HepG2 (cell line): ENCODE measurements at regions not wholly inside any gene's neighbourhood (a gene's known extent, or its start where the extent isn't known, plus 50 kb on each side); places are given as distances from the start of the nearest gene placed in this dataset.

Experiments used
- ATAC-seq: fragments of 200-7000 bp; cut with Tn5 transposase; 3 replicates; pipeline ENCODE4 v1.9.1; 2020; ENCODE audit warnings: mild to moderate bottlenecking, moderate library complexity
- BruUV-seq: library from RNA; stranded (reverse); fragments of 400-500 nt; replicated peaks from 2 replicates; lab custom pipeline; 2021; lab: Mats Ljungman, UMichigan
- CTCF ChIA-PET: fragments of 300-600 bp; formaldehyde crosslinking; extraction: SDS; loops from one replicate; lab custom pipeline; 2021; ENCODE audit warnings: low total read pairs, inconsistent platforms, low intra/inter-chr PET ratio; lab: Yijun Ruan, JAX
- POLR2A ChIA-PET: fragments of 350-600 bp; sonication (Branson Sonifier 250); formaldehyde crosslinking; loops from one replicate; lab custom pipeline; 2020; ENCODE audit warnings: antibody characterized with exemption, inconsistent platforms; lab: Yijun Ruan, JAX
- DNase-seq: peaks from one replicate; pipeline ENCODE4 v3.0.0-alpha.2; 2015; ENCODE audit warnings: low spot score
- FAIRE-seq: peaks from 3 replicates; lab custom pipeline; 2011; peaks lifted over from hg19 to GRCh38; lab: Jason Lieb, UNC
- H2AFZ ChIP-seq: one replicate; pipeline ENCODE4 v1.6.1; 2011; ENCODE audit warnings: low read length, inconsistent platforms
- H3K27ac ChIP-seq: fragments of 300-600 bp; 3 replicates; pipeline ENCODE4 v1.8.0; 2011; ENCODE audit warnings: mixed run types, mild to moderate bottlenecking, mixed read lengths, low read length, inconsistent platforms; ENCODE audit not compliant: insufficient read depth; ENCODE audit errors: extremely low read length
- H3K27me3 ChIP-seq, 2 experiments: fragments of 200-600 bp in 1 of 2; 2 replicates in 1 of 2; 3 replicates in 1 of 2; pipeline versions ENCODE4 v1.6.0 to v1.8.0; 2011; ENCODE audit warnings: low read length in 2 of 2, mild to moderate bottlenecking in 2 of 2, moderate library complexity in 2 of 2, inconsistent platforms in 1 of 2; ENCODE audit not compliant: insufficient read depth in 2 of 2, control insufficient read depth in 1 of 2
- H3K36me3 ChIP-seq, 2 experiments: fragments of 200-600 bp in 1 of 2; replicated peaks in 1 of 2; 2 replicates in 1 of 2; 3 replicates in 1 of 2; pipeline versions ENCODE4 v1.5.1 to v1.8.0; 2011; ENCODE audit warnings: low read length in 2 of 2, inconsistent platforms in 1 of 2; ENCODE audit not compliant: insufficient read depth in 2 of 2, control insufficient read depth in 1 of 2
- H3K4me1 ChIP-seq: 2 replicates; pipeline ENCODE4 v1.5.1; 2012; ENCODE audit warnings: low read length, inconsistent platforms; ENCODE audit not compliant: insufficient read depth
- H3K4me2 ChIP-seq: 2 replicates; pipeline ENCODE4 v1.6.0; 2011; ENCODE audit warnings: low read depth, low read length, inconsistent platforms
- H3K4me3 ChIP-seq, 3 experiments: fragments of 200-600 bp in 1 of 3; sonication (generic), shearing (Covaris generic) in 1 of 3; replicated peaks in 1 of 3; 2 replicates each; pipeline ENCODE4 v1.5.1; 2011 to 2016; ENCODE audit warnings: low read length in 3 of 3, inconsistent platforms in 2 of 3, low read depth in 2 of 3, mild to moderate bottlenecking in 2 of 3, control low read depth in 1 of 3, mixed read lengths in 1 of 3; ENCODE audit not compliant: insufficient read depth in 1 of 3
- H3K79me2 ChIP-seq: one replicate; pipeline ENCODE4 v1.6.1; 2011; ENCODE audit warnings: low read length, inconsistent platforms; ENCODE audit not compliant: insufficient read depth
- H3K9ac ChIP-seq: 2 replicates; pipeline ENCODE4 v1.6.0; 2011; ENCODE audit warnings: mild to moderate bottlenecking, low read depth, low read length, inconsistent platforms; ENCODE audit not compliant: insufficient read depth
- H3K9me3 ChIP-seq: 2 replicates; pipeline ENCODE4 v1.5.1; 2012; ENCODE audit warnings: mild to moderate bottlenecking, low read length
- H4K20me1 ChIP-seq: 2 replicates; pipeline ENCODE4 v1.6.0; 2011; ENCODE audit warnings: inconsistent platforms, mild to moderate bottlenecking, low read length, moderate library complexity; ENCODE audit not compliant: insufficient read depth
- CREB1 ChIP-seq, 2 experiments: fragments of 450-650 bp in 1 of 2; IDR thresholded peaks; 2 replicates each; pipeline ENCODE4 v1.6.1; 2016 to 2017; ENCODE audit warnings: control low read depth in 1 of 2, mild to moderate bottlenecking in 1 of 2, missing compliant biosample characterization in 1 of 2, missing genetic modification characterization in 1 of 2
- EEA1 ChIP-seq: sonication (generic); formaldehyde crosslinking; IDR thresholded peaks from 2 replicates; pipeline ENCODE4 v1.5.1; 2020; ENCODE audit warnings: mild to moderate bottlenecking, missing genetic modification reagents, borderline replicate concordance
- FLYWCH1 ChIP-seq: sonication (generic); formaldehyde crosslinking; IDR thresholded peaks from 2 replicates; pipeline ENCODE4 v1.8.1; 2023; ENCODE audit warnings: mild to moderate bottlenecking, missing genetic modification reagents
- FOXA1 ChIP-seq, 2 experiments: fragments of 450-650 bp in 1 of 2; sonication (generic) in 1 of 2; formaldehyde crosslinking in 1 of 2; IDR thresholded peaks; 2 replicates each; pipeline versions ENCODE4 v1.4.0 to v1.6.1; 2016 to 2020; ENCODE audit warnings: missing genetic modification reagents in 1 of 2
- FOXJ3 ChIP-seq: sonication (generic); formaldehyde crosslinking; IDR thresholded peaks from 2 replicates; pipeline ENCODE4 v1.4.0; 2020; ENCODE audit warnings: missing genetic modification reagents, mild to moderate bottlenecking, borderline replicate concordance
- FOXO4 ChIP-seq: sonication (generic); formaldehyde crosslinking; conservative IDR thresholded peaks from 2 replicates; pipeline ENCODE4 v1.8.1; 2023; ENCODE audit warnings: missing genetic modification reagents
- HDAC6 ChIP-seq: fragments of 200-600 bp; sonication (generic); IDR thresholded peaks from 2 replicates; pipeline ENCODE4 v1.7.0; 2017; ENCODE audit warnings: mild to moderate bottlenecking, antibody characterized with exemption, low read length, low read depth
- NFYC ChIP-seq: IDR thresholded peaks from 2 replicates; pipeline ENCODE4 v1.6.1; 2016; ENCODE audit warnings: missing genetic modification reagents, missing compliant biosample characterization
- RFX1 ChIP-seq: fragments of 450-650 bp; IDR thresholded peaks from 2 replicates; pipeline ENCODE4 v1.6.1; 2017
- SNAI1 ChIP-seq: sonication (generic); formaldehyde crosslinking; IDR thresholded peaks from 2 replicates; pipeline ENCODE4 v1.5.0; 2020; ENCODE audit warnings: mild to moderate bottlenecking, missing genetic modification reagents, borderline replicate concordance
- ZBTB4 ChIP-seq: sonication (generic); formaldehyde crosslinking; IDR thresholded peaks from 2 replicates; pipeline ENCODE4 v1.4.0; 2020; ENCODE audit warnings: missing genetic modification reagents, mild to moderate bottlenecking, borderline replicate concordance
- ZBTB42 ChIP-seq: sonication (generic); formaldehyde crosslinking; IDR thresholded peaks from 2 replicates; pipeline ENCODE4 v1.5.0; 2020; ENCODE audit warnings: mild to moderate bottlenecking, missing genetic modification reagents
- ZNF138 ChIP-seq: sonication (generic); formaldehyde crosslinking; IDR thresholded peaks from 2 replicates; pipeline ENCODE4 v1.5.0; 2020; ENCODE audit warnings: mild to moderate bottlenecking, low read depth, missing genetic modification reagents
- ZNF496 ChIP-seq: sonication (generic); formaldehyde crosslinking; IDR thresholded peaks from 2 replicates; pipeline ENCODE4 v1.8.1; 2023; ENCODE audit warnings: mild to moderate bottlenecking, moderate library complexity, missing genetic modification reagents; ENCODE audit not compliant: insufficient replicate concordance
- ZNF766 ChIP-seq: sonication (generic); formaldehyde crosslinking; IDR thresholded peaks from 2 replicates; pipeline ENCODE4 v1.5.0; 2020; ENCODE audit warnings: missing genetic modification reagents, borderline replicate concordance
- ZNF768 ChIP-seq: sonication (generic); formaldehyde crosslinking; IDR thresholded peaks from 2 replicates; pipeline ENCODE4 v1.4.0; 2020; ENCODE audit warnings: missing genetic modification reagents
- ZNF782 ChIP-seq: sonication (generic); formaldehyde crosslinking; IDR thresholded peaks from 2 replicates; pipeline ENCODE4 v1.4.0; 2020; ENCODE audit warnings: missing genetic modification reagents, mild to moderate bottlenecking, borderline replicate concordance
- ZSCAN25 ChIP-seq: sonication (generic); formaldehyde crosslinking; IDR thresholded peaks from 2 replicates; pipeline ENCODE4 v1.8.0; 2022; ENCODE audit warnings: mild to moderate bottlenecking, missing genetic modification reagents
- WGBS: methylation state at CpG from one replicate; pipeline ENCODE4 v1.1.6; 2017; ENCODE audit warnings: low lambda C conversion rate; 5-methylcytosine and 5-hydroxymethylcytosine counted together
- in situ Hi-C: cut with HindIII; loops from 2 replicates; pipeline ENCODE4 v1.10.0; 2017; ENCODE audit warnings: low pct_unique_long_range_greater_than_20kb; ENCODE audit not compliant: extremely low pct_ligation_motif_present
- intact Hi-C: fragments of 100-400 bp; cut with micrococcal nuclease; formaldehyde crosslinking; loops from one replicate; pipeline ENCODE4 v1.10.0; 2022; ENCODE audit not compliant: unreplicated experiment

GRCh38 chr3:95044101-95044500 lies 981.2 kb downstream of the NSUN3 start:
- Histone ChIP-seq H3K4me3 (no peak overlapping the region), H3K36me3 (no peaks in the 10 kb centered on the region), H3K79me2 (no peaks in the 10 kb centered on the region), H4K20me1 (no peaks in the 10 kb centered on the region), H3K27ac (no peak overlapping the region), H3K9me3 (no peaks in the 10 kb centered on the region), H2AFZ (no peak overlapping the region), H3K9ac (no peak overlapping the region), H3K27me3 (no peaks in the 10 kb centered on the region), H3K4me2 (no peak overlapping the region), H3K4me1 (no peaks in the 10 kb centered on the region)
- CTCF ChIA-PET: no interaction called here
- FAIRE-seq (no peak), ATAC-seq (no peak), DNase-seq (no peak)
- POLR2A ChIA-PET: no interaction called here
- BruUV-seq: no TSS peak
- TF ChIP-seq NFYC (CRISPR knock-in tag) (no peak), HDAC6 (no peak), ZNF782 (no peak), ZNF768 (CRISPR knock-in tag) (no peak), FOXO4 (no peak), RFX1 (no peak), EEA1 (CRISPR knock-in tag) (no peak), SNAI1 (no peak), ZNF138 (no peak), ZSCAN25 (CRISPR knock-in tag) (no peak), ZBTB4 (no peak), ZNF766 (CRISPR knock-in tag) (no peak), ZNF496 (CRISPR knock-in tag) (no peak), FOXA1 (IDR thresholded peaks at IDR 0.05) (no peak), FOXA1 (CRISPR knock-in tag; IDR thresholded peaks at IDR 0.05) (no peak), FOXJ3 (CRISPR knock-in tag) (no peak), FLYWCH1 (no peak), CREB1 (IDR thresholded peaks at IDR 0.05) (no peak), CREB1 (CRISPR knock-in tag; IDR thresholded peaks at IDR 0.05) (no peak), ZBTB42 (CRISPR knock-in tag) (no peak)
- intact Hi-C loops (no loop called here), in situ Hi-C loops (no loop called here)
- WGBS: 2% methylated on average over 2 of the region's 2 CpGs
